ENCODE measurements at regions not wholly inside any gene's neighbourhood (a gene's known extent, or its start where the extent isn't known, plus 50 kb on each side); places are given as distances from the start of the nearest gene placed in this dataset.

DNA sequence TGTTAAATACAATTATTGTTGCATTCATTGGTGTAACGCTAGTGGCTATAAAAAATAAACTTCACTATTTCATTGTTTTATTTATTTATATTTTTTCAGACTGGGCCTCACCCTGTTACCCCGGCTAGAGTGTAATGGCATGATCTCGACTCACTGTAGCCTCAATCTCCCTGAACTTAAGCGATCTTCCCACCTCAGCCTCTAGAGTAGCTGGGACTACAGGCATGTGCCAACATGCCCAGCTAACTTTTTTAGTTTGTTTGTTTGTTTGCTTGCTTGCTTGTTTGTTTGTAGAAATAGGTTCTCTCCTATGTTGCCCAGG, 387.4 kb upstream of the PTBP2 start:
- DNase-seq: no peak

DNA sequence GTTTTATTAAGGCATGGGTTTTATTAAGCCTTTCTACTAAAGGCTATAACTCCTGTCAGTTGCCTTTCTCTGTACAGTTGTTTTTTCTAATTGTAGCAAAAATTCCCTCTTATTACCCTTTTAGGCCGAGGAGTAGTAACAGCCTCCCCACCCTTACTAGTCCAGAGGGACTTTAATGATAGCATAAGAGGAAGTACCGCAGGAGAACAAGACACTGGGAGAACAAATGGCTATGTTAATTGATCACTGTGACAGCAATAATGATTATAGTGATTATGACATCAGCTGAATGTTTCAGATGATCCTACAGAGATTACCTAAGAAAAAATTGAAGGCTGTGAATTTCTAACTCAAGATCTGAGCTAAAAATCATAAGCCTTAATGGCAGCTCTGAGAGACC, 383.0 kb upstream of the PTBP2 start:
- DNase-seq: no peak

DNA sequence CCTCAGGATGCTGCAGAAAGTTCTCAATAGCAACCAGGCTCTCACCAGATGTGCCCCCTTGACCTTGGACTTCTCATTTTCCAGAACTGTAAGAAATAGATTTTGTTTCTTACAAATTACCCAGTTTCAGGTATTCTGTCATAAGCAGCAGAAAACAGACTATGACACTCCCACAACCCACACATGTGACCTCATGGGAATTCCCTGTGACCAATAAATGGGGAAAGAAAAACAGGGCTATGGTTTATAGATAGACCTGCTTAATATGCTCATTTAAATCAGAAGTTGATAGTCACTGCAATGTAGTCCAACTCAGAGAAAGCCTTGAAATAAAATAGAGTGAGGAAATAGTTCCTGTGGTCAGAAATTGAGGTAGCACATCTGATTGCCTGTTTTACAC, 380.9 kb upstream of the PTBP2 start:
- no peak for DNase-seq

DNA sequence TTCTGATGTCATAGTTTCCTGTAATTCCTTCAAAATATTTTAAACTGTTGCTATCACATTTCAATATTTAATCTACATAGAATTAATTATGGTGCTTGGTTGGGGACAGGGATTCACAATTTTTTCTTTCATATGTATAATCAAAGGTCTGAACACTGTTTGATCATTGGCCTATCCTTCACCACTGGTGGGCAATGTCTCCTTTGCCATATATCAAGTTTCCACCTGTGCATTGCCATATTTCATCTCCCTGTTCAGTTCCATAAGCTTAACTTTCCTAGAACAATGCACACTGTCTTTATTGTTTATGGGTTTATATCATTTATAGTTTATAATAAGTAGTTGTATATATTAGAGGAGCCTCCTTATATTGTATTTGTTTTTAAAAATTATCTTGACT, 374.9 kb upstream of the PTBP2 start:
- DNase-seq: no peak

DNA sequence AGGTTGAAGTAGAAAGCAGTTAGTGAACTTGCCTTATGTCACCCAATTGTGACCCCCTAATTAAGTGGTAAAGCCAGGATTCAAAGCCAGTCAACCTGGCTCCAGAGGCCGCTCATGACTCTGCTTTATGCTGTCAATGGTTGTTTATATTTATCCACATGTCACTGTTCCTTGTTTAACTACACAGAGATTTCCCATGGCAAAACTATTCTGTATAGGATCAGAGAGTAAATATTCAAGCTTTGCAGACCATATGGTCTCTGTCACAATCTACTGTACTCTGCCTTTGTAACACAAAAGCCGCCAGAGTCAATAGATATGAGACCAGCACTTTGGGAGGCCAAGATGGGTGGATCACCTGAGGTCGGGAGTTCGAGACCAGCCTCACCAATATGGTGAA, 371.7 kb upstream of the PTBP2 start:
- no peak for DNase-seq

- DNase-seq: no peak
These were observed 368.9 kb upstream of the PTBP2 start for GRCh38 chr1:96352733-96353132.

DNA sequence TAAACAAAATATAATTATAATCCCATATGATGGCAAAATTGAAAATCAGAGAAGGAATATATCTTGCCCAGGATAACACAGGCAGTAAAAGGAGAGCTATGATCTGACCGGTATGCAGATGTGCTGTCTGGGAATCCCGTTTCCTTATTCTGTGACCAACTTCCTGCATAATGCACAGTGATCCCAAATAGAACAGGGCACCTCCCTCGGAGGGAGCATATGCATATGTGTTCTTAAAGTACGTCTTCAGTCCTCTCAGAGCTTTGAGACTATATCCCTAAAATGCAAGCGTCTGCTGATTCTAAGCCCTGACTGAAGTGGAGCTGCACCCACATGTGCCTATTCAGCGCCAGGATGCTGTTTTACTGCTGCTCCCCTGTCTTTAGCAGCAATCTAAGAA, 366.1 kb upstream of the PTBP2 start:
- DNase-seq: no peak

GRCh38 chr1:96355961-96356360, 365.6 kb upstream of the PTBP2 start:
- DNase-seq: no peak

DNA sequence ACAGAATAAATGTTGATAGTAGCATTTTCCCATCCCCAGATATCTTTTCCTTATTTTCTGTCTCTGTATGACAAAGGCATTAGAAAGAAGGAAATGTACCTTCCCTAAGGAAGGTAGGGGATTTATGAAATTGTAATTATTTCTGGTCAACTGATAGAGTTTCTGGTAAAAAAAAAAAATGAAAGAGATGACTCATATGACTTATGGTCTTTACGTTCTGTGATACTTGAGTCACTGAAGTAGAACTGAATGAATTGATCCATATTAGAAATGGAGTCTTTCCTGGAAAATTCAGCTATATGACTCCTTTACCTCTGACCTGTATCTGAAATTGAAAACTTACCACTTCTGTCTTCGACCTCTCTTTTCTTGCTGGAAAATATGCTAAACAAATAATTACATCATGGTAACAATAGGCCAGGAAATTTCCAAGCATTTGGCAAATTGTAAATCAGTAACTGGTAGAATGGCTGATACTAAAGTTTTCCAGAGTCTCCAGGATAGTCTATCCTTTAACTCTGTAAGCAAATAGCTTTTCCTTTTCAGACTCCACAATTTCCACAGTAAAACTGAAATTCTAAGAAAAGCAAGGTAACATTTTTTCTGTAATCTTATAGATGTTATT, 364.3 kb upstream of the PTBP2 start:
- no peak for DNase-seq

- no peak for DNase-seq
These were observed 363.5 kb upstream of the PTBP2 start for GRCh38 chr1:96358057-96358456.

- DNase-seq: no peak
These were observed 361.4 kb upstream of the PTBP2 start for GRCh38 chr1:96360036-96360795.

GRCh38 chr1:96361271-96361856, 360.2 kb upstream of the PTBP2 start:
- no peak for DNase-seq

DNA sequence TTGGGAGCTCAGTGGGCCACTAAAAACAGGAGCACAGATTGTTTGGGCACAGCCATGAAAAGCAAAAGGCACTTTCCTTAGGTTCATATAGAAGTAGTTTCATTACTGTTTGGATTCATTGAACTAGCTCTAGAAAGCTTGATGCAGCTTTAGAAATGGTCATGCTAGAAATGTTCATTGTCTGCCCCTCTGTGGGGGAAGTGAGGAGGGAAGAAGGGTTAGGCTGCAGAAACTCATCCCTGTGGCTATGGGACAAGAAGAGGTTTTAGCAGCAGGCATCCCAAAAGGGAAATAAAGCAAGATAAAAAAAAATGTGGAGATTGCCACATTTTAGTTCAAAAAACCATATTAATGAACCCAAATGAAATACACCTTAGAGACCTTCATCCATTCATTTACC, 359.6 kb upstream of the PTBP2 start:
- DNase-seq: no peak

GRCh38 chr1:96362623-96363022, 359.0 kb upstream of the PTBP2 start:
- no peak for DNase-seq

GRCh38 chr1:96363826-96364225, 357.8 kb upstream of the PTBP2 start:
- no peak for DNase-seq

- no peak for DNase-seq
These were observed 357.0 kb upstream of the PTBP2 start for GRCh38 chr1:96364576-96364975.

- DNase-seq: no peak
These were observed 356.5 kb upstream of the PTBP2 start for GRCh38 chr1:96365076-96365475.

- no peak for DNase-seq
These were observed 355.8 kb upstream of the PTBP2 start for GRCh38 chr1:96365596-96366390.

- DNase-seq: no peak
These were observed 355.1 kb upstream of the PTBP2 start for GRCh38 chr1:96366516-96366915.

GRCh38 chr1:96367791-96368190, 353.8 kb upstream of the PTBP2 start:
- DNase-seq: no peak

- DNase-seq: no peak
These were observed 350.8 kb upstream of the PTBP2 start for GRCh38 chr1:96370757-96371156.

- DNase-seq: no peak
These were observed 348.7 kb upstream of the PTBP2 start for GRCh38 chr1:96372881-96373280.

DNA sequence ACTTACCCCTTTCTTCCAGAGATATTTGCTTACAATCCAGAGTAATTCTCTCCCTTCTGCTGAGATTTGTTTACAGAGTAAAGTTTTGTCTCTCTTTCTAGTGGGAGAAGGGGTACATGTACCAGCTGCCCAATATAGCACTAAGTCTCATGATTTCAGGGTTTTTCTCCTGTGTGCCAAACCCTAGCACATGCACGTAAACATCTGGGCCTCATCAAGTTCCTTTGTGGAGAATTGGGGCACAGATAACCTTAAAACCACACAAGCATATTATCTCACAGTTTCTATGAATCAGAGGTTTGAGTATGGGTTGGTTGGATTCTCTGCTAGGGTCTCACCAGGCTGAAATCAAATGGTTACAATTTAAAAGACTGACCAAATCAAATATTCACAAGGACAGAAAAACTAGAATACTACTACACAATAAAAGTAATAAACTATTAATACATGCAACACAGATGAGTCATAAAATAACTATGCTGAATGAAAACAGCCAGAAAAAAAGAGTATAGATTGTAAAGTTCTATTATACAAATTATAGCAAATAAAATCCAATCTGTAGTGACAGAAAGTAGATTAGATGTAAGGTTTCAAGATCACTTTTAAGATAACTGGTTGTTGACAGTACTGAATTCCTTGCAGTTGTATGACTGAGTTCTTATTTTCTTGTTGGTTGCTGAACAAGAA, 347.4 kb upstream of the PTBP2 start:
- DNase-seq: no peak
